A549 (cell line): ENCODE measurements at regions not wholly inside any gene's neighbourhood (a gene's known extent, or its start where the extent isn't known, plus 50 kb on each side); places are given as distances from the start of the nearest gene placed in this dataset.
"Not testable (repeated sequence)": the region's sequence is repeated elsewhere in the genome, so short reads cannot be mapped to it uniquely, and the experiment has no call there.

Experiments used
- CHD2 ChIP-seq: fragments of 150-350 bp; IDR thresholded peaks from 2 replicates; pipeline ENCODE4 v1.6.1; 2014; ENCODE audit warnings: low read length; ENCODE audit not compliant: partially characterized antibody
- CTCF ChIP-seq: fragments of >200 bp; sonication (Bioruptor Twin); formaldehyde crosslinking; IDR thresholded peaks from 3 replicates; pipeline ENCODE4 v1.5.1; 2016
- EP300 ChIP-seq, 2 experiments: fragments of >200 bp; sonication (Bioruptor Twin); formaldehyde crosslinking; IDR thresholded peaks; 2 replicates in 1 of 2; 3 replicates in 1 of 2; pipeline ENCODE4 v1.6.1; 2016 to 2017
- MAX ChIP-seq: IDR thresholded peaks from 2 replicates; pipeline ENCODE4 v1.6.1; 2012
- MYC ChIP-seq: IDR thresholded peaks from 2 replicates; pipeline ENCODE4 v1.6.1; 2012; ENCODE audit warnings: mild to moderate bottlenecking, inconsistent platforms, low read length, improper control_type of control experiment, borderline replicate concordance
- PBX3 ChIP-seq: IDR thresholded peaks from 2 replicates; pipeline ENCODE4 v1.6.1; 2012
- POLR2A ChIP-seq: IDR thresholded peaks from 2 replicates; pipeline ENCODE4 v1.6.1; 2012; ENCODE audit warnings: mild to moderate bottlenecking, low read length
- RAD21 ChIP-seq, 2 experiments: fragments of >200 bp in 1 of 2; sonication (Bioruptor Twin) in 1 of 2; formaldehyde crosslinking in 1 of 2; IDR thresholded peaks in 1 of 2; conservative IDR thresholded peaks in 1 of 2; 2 replicates in 1 of 2; 3 replicates in 1 of 2; pipeline ENCODE4 v1.6.1; 2012 to 2018; ENCODE audit warnings: inconsistent platforms in 1 of 2
- REST ChIP-seq: fragments of 200-600 bp; sonication (generic); IDR thresholded peaks from 2 replicates; pipeline ENCODE4 v1.6.1; 2016; ENCODE audit warnings: antibody characterized with exemption, mild to moderate bottlenecking, moderate library complexity

- TF ChIP-seq CTCF; MYC; POLR2A; MAX; PBX3; CHD2; REST; RAD21 (conservative IDR thresholded peaks at IDR 0.05 in 1 of 2, IDR thresholded peaks at IDR 0.05 in 1 of 2); EP300 (IDR thresholded peaks at IDR 0.05): not testable (repeated sequence)
These were observed 96.5 kb downstream of the AASDHPPT start for GRCh38 chr11:106174003-106174402.
